Limb (tissue), 2 donors: ENCODE measurements at regions not wholly inside any gene's neighbourhood (a gene's known extent, or its start where the extent isn't known, plus 50 kb on each side); places are given as distances from the start of the nearest gene placed in this dataset.

Source experiments
- DNase-seq, 2 donors: peaks; one replicate each; pipeline ENCODE4 v3.0.0-alpha.2; 2016; ENCODE audit errors: extremely low spot score in 2 of 2

GRCh38 chr5:109469896-109470662 is 60.3 kb upstream of the PJA2 start:
- no peak for DNase-seq

GRCh38 chr5:109468737-109469420 is 59.1 kb upstream of the PJA2 start:
- DNase-seq, result peak; percentile 88 to 94

GRCh38 chr5:109468288-109468676 is 58.5 kb upstream of the PJA2 start:
- DNase-seq, result no peak

- DNase-seq, result no peak
Measured at GRCh38 chr5:109467058-109467457, 57.3 kb upstream of the PJA2 start.
